ENCODE measurements at regions not wholly inside any gene's neighbourhood (a gene's known extent, or its start where the extent isn't known, plus 50 kb on each side); places are given as distances from the start of the nearest gene placed in this dataset.

- TF ChIP-seq CTCF (IDR thresholded peaks at IDR 0.05) (no peak), POLR2A (IDR thresholded peaks at IDR 0.05) (no peak)
Measured at GRCh38 chr4:147223576-147223975, 257.3 kb upstream of the EDNRA start.
